ENCODE measurements at regions not wholly inside any gene's neighbourhood (a gene's known extent, or its start where the extent isn't known, plus 50 kb on each side); places are given as distances from the start of the nearest gene placed in this dataset.

GRCh38 chr21:25402134-25402961, 204.9 kb downstream of the MRPL39 start:
- ChIA-PET CTCF (no interaction called here), POLR2A (no interaction called here)
- no peaks in the 10 kb centered on the region for H3K79me2 ChIP-seq (ENCODE audit: control insufficient read depth, insufficient read depth, low read length)
- H3K4me3 ChIP-seq (ENCODE audit: control extremely low read depth in 1 of 5, extremely low read depth in 1 of 5, insufficient read depth in 1 of 5, low read depth in 2 of 5, low read length in 4 of 5): no peak overlapping the region
- no peak for DNase-seq
- H4K20me1 ChIP-seq (ENCODE audit: control insufficient read depth, insufficient read depth, low read length, poor library complexity, severe bottlenecking): no peaks in the 10 kb centered on the region
- Mint-ChIP-seq H3K27me3 (no peaks in the 10 kb centered on the region), H3K9me3 (ENCODE audit: insufficient read depth) (no peaks in the 10 kb centered on the region), H3K4me3 (no peak overlapping the region), H3K4me1 (peaks cover 22% of the 10 kb centered on the region), H3K27ac (no peak overlapping the region)
- WGBS (ENCODE audit: insufficient coverage): 61% methylated on average over 2 of the region's 7 CpGs
- H3K9me3 ChIP-seq (ENCODE audit: control extremely low read depth in 1 of 3, control insufficient read depth in 2 of 3, insufficient read depth in 1 of 3, low read length in 2 of 3): peaks cover 0 to 3% (median 0%) of the 10 kb centered on the region in 3 donors
- peaks cover 15 to 16% of the 10 kb centered on the region in 2 donors for H3K4me1 ChIP-seq (ENCODE audit: control insufficient read depth in 2 of 2, insufficient read depth in 2 of 2, low read length in 2 of 2)
- intact Hi-C loops (cut with micrococcal nuclease): no loop called here
- no peak overlapping the region for H3K9ac ChIP-seq (ENCODE audit: low read length)
- ATAC-seq (ENCODE audit: low read depth): no peak
- H3K27ac ChIP-seq (ENCODE audit: low read length in 2 of 2): no peak overlapping the region
- H3K36me3 ChIP-seq (replicated peaks in 1 of 2; ENCODE audit: control extremely low read depth in 1 of 2, control insufficient read depth in 1 of 2, extremely low read depth in 1 of 2, insufficient read depth in 2 of 2, low read length in 1 of 2): no peaks in the 10 kb centered on the region
- TF ChIP-seq EZH2 (IDR thresholded peaks at IDR 0.05; ENCODE audit: borderline replicate concordance, insufficient read depth, low read depth, low read length, poor library complexity, severe bottlenecking): no peak
- no peak for TF ChIP-seq CTCF (IDR thresholded peaks at IDR 0.05)
- H3K27me3 ChIP-seq (replicated peaks in 1 of 4; ENCODE audit: control extremely low read depth in 1 of 4, control insufficient read depth in 3 of 4, insufficient read depth in 4 of 4, low read length in 3 of 4): no peaks in the 10 kb centered on the region
- H3K4me2 ChIP-seq (replicated peaks; ENCODE audit: low read depth, low read length, poor library complexity, severe bottlenecking): no peak overlapping the region
- no peak overlapping the region for H2AFZ ChIP-seq (ENCODE audit: insufficient read depth, low read depth, low read length, poor library complexity, severe bottlenecking)

GRCh38 chr21:25400427-25400826, 206.9 kb downstream of the MRPL39 start:
- ATAC-seq (ENCODE audit: low read depth): no peak
- Mint-ChIP-seq H3K27ac (no peak overlapping the region), H3K4me3 (no peak overlapping the region), H3K9me3 (ENCODE audit: insufficient read depth) (no peaks in the 10 kb centered on the region), H3K27me3 (no peaks in the 10 kb centered on the region), H3K4me1 (peaks cover 13% of the 10 kb centered on the region)
- no peak overlapping the region for H3K4me3 ChIP-seq (ENCODE audit: control extremely low read depth in 1 of 5, extremely low read depth in 1 of 5, insufficient read depth in 1 of 5, low read depth in 2 of 5, low read length in 4 of 5)
- intact Hi-C loops (cut with micrococcal nuclease): no loop called here
- ChIA-PET CTCF (interaction anchor here (1.1 to 1.5 kb wide), 2 partner anchors 14 to 17 kb away, joined by 3 to 4 read pairs; no protein-coding TSS in a partner anchor), POLR2A (interaction anchor here (0.6 kb wide), 1 partner anchor 161 kb away, joined by 6 read pairs; no protein-coding TSS in a partner anchor)
- H2AFZ ChIP-seq (ENCODE audit: insufficient read depth, low read depth, low read length, poor library complexity, severe bottlenecking): no peak overlapping the region
- no peaks in the 10 kb centered on the region for H3K36me3 ChIP-seq (replicated peaks in 1 of 2; ENCODE audit: control extremely low read depth in 1 of 2, control insufficient read depth in 1 of 2, extremely low read depth in 1 of 2, insufficient read depth in 2 of 2, low read length in 1 of 2)
- no peaks in the 10 kb centered on the region for H3K27me3 ChIP-seq (replicated peaks in 1 of 4; ENCODE audit: control extremely low read depth in 1 of 4, control insufficient read depth in 3 of 4, insufficient read depth in 4 of 4, low read length in 3 of 4)
- H3K27ac ChIP-seq (ENCODE audit: low read length in 2 of 2): no peak overlapping the region
- H3K9me3 ChIP-seq (ENCODE audit: control extremely low read depth in 1 of 3, control insufficient read depth in 2 of 3, insufficient read depth in 1 of 3, low read length in 2 of 3): peaks cover 0 to 3% (median 0%) of the 10 kb centered on the region in 3 donors
- TF ChIP-seq EZH2 (IDR thresholded peaks at IDR 0.05; ENCODE audit: borderline replicate concordance, insufficient read depth, low read depth, low read length, poor library complexity, severe bottlenecking): no peak
- no peak for TF ChIP-seq CTCF (IDR thresholded peaks at IDR 0.05)
- no CpG with 5 or more reads among the region's 1 CpG for WGBS (ENCODE audit: insufficient coverage)
- H3K4me1 ChIP-seq (ENCODE audit: control insufficient read depth in 2 of 2, insufficient read depth in 2 of 2, low read length in 2 of 2): peaks cover 3 to 7% of the 10 kb centered on the region in 2 donors
- no peak overlapping the region for H3K4me2 ChIP-seq (replicated peaks; ENCODE audit: low read depth, low read length, poor library complexity, severe bottlenecking)
- no peak overlapping the region for H3K9ac ChIP-seq (ENCODE audit: low read length)
- DNase-seq: no peak
- H4K20me1 ChIP-seq (ENCODE audit: control insufficient read depth, insufficient read depth, low read length, poor library complexity, severe bottlenecking): no peaks in the 10 kb centered on the region
- H3K79me2 ChIP-seq (ENCODE audit: control insufficient read depth, insufficient read depth, low read length): no peaks in the 10 kb centered on the region

Data from B cell (primary cell).